Smooth muscle cell (in vitro differentiated cells): ENCODE measurements at regions not wholly inside any gene's neighbourhood (a gene's known extent, or its start where the extent isn't known, plus 50 kb on each side); places are given as distances from the start of the nearest gene placed in this dataset.

ENCODE experiments used
- DNase-seq: peaks from one replicate; lab custom pipeline; 2025; ENCODE audit not compliant: unreplicated experiment; lab: John Stamatoyannopoulos, UW
- H2AFZ ChIP-seq: fragments of 200-600 bp; sonication (generic); 2 replicates; pipeline ENCODE4 v1.6.0; 2016; ENCODE audit warnings: antibody characterized with exemption, low read depth, mild to moderate bottlenecking
- H3F3A ChIP-seq: fragments of 200-600 bp; sonication (generic); 2 replicates; pipeline ENCODE4 v1.6.0; 2017; ENCODE audit warnings: antibody characterized with exemption, low read depth
- H3K27ac ChIP-seq: fragments of 200-600 bp; sonication (generic); 2 replicates; pipeline ENCODE4 v1.5.1; 2016; ENCODE audit warnings: low read depth, mild to moderate bottlenecking
- H3K27me3 ChIP-seq: fragments of 200-600 bp; sonication (generic); 2 replicates; pipeline ENCODE4 v1.6.1; 2016; ENCODE audit warnings: low read depth, mild to moderate bottlenecking
- H3K36me3 ChIP-seq: fragments of 200-600 bp; sonication (generic); 2 replicates; pipeline ENCODE4 v1.5.1; 2016; ENCODE audit warnings: low read depth
- H3K4me1 ChIP-seq: fragments of 200-600 bp; sonication (generic); 2 replicates; pipeline ENCODE4 v1.5.1; 2016; ENCODE audit warnings: low read depth
- H3K4me2 ChIP-seq: fragments of 200-600 bp; sonication (generic); 2 replicates; pipeline ENCODE4 v1.6.0; 2016; ENCODE audit warnings: mild to moderate bottlenecking
- H3K4me3 ChIP-seq: fragments of 200-600 bp; sonication (generic); 2 replicates; pipeline ENCODE4 v1.5.1; 2016; ENCODE audit warnings: mild to moderate bottlenecking
- H3K79me2 ChIP-seq: fragments of 200-600 bp; sonication (generic); 2 replicates; pipeline ENCODE4 v1.6.0; 2016; ENCODE audit warnings: low read depth, mild to moderate bottlenecking
- H3K9ac ChIP-seq: fragments of 200-600 bp; sonication (generic); 2 replicates; pipeline ENCODE4 v1.6.0; 2016; ENCODE audit warnings: low read depth
- H3K9me3 ChIP-seq: fragments of 200-600 bp; sonication (generic); replicated peaks from 2 replicates; pipeline ENCODE4 v1.5.1; 2016; ENCODE audit warnings: low read depth
- H4K20me1 ChIP-seq: fragments of 200-600 bp; sonication (generic); 2 replicates; pipeline ENCODE4 v1.6.0; 2016; ENCODE audit warnings: low read depth
- CTCF ChIP-seq: fragments of 200-600 bp; sonication (generic); IDR thresholded peaks from 2 replicates; pipeline ENCODE4 v1.5.1; 2017; ENCODE audit warnings: borderline replicate concordance, mild to moderate bottlenecking, antibody characterized with exemption; ENCODE audit not compliant: insufficient read depth, poor library complexity, severe bottlenecking
- WGBS: methylation state at CpG from one replicate; pipeline ENCODE4 v1.1.7; 2016; ENCODE audit warnings: low lambda C conversion rate; 5-methylcytosine and 5-hydroxymethylcytosine counted together

GRCh38 chrX:109827772-109828171 lies 94.7 kb upstream of the ACSL4 start:
- WGBS = 71% methylated on average over 4 of the region's 4 CpGs
- no peak for DNase-seq
- Histone ChIP-seq H3K9me3 (no peaks in the 10 kb centered on the region), H3K4me1 (no peaks in the 10 kb centered on the region), H3K27ac (peak overlapping the region; percentile 71), H2AFZ (no peak overlapping the region), H3K79me2 (no peaks in the 10 kb centered on the region), H3K36me3 (no peaks in the 10 kb centered on the region), H3K27me3 (no peaks in the 10 kb centered on the region), H3K4me3 (no peak overlapping the region), H3F3A (no peaks in the 10 kb centered on the region), H3K9ac (no peak overlapping the region), H3K4me2 (no peak overlapping the region), H4K20me1 (no peaks in the 10 kb centered on the region)
- no peak for TF ChIP-seq CTCF

DNA sequence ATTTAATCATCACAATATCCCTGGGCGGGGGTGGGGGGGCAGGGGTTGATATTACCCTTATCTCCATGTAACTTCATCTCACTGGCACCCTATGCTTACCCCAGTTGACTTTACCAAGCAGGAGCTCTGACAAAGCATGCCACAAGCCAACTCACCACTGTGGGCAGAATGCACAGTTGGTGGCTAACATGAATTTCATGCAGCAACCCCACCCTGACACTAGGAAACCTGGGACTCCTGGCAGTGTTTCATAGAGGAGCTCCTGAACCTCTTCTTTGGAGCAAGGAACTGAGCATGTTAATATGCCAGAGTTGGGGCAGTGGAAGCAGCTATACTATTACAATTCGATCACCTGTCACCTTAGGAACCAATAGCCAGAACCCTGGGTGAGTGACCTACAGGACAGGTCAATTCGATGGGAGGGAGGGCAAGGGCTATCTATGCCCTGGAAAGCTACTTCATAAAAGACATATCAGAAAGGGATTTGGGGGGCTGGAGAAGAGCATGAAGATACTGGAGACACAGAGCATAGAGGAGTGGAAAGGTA lies 97.2 kb upstream of the ACSL4 start:
- H3K27ac ChIP-seq = no peak overlapping the region
- DNase-seq = no peak
- H3K27me3 ChIP-seq = no peaks in the 10 kb centered on the region
- H3K4me1 ChIP-seq = no peaks in the 10 kb centered on the region
- no peaks in the 10 kb centered on the region for H3K36me3 ChIP-seq
- H2AFZ ChIP-seq = no peak overlapping the region
- H3K4me2 ChIP-seq = no peak overlapping the region
- WGBS = 75% methylated on average over 3 of the region's 3 CpGs
- no peak overlapping the region for H3K4me3 ChIP-seq
- H4K20me1 ChIP-seq = no peaks in the 10 kb centered on the region
- no peaks in the 10 kb centered on the region for H3K79me2 ChIP-seq
- TF ChIP-seq CTCF = no peak
- H3K9me3 ChIP-seq = no peaks in the 10 kb centered on the region
- H3F3A ChIP-seq = no peaks in the 10 kb centered on the region
- H3K9ac ChIP-seq = no peak overlapping the region

GRCh38 chrX:109830704-109831206 lies 97.7 kb upstream of the ACSL4 start:
- Histone ChIP-seq H3K27me3 (no peaks in the 10 kb centered on the region), H3K4me1 (no peaks in the 10 kb centered on the region), H3K36me3 (no peaks in the 10 kb centered on the region), H4K20me1 (no peaks in the 10 kb centered on the region), H3F3A (no peaks in the 10 kb centered on the region), H3K4me2 (peak overlapping the region; percentile 40), H3K79me2 (no peaks in the 10 kb centered on the region), H3K27ac (peak overlapping the region; percentile 19), H3K9me3 (no peaks in the 10 kb centered on the region), H2AFZ (no peak overlapping the region), H3K9ac (no peak overlapping the region), H3K4me3 (no peak overlapping the region)
- DNase-seq = no peak
- TF ChIP-seq CTCF = no peak
- WGBS = 48% methylated on average over 3 of the region's 3 CpGs

DNA sequence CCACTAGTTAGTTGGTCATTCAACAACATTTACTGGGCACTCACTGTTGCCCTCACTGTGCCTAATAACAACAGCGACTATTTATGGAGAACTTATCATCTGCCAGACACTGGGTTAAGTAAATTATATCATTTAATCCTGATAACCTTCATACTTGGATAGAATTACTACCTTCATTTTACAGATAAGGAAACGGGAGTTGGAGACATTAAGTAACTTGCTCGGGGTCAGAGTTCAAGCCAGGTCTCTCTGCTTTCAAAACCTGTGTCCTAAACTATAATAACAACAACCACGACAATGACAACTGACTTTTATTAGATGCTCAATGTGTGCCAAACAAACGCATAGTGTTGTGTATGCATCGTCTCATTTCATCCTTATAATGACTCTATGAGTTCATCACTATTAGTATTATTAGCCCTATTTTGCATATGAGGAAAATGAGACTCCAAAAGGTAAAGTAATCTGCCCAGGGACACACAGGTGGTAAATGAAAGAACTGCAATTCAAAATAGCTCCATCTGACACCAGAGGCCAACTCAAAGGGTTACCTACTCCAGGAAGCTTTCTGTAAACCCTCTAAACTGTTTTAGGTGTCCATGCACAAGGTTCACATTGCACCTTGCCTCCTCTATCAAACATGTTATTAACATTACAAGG lies 98.4 kb upstream of the ACSL4 start:
- peak overlapping the region; percentile 19 for H3K27ac ChIP-seq
- no peak for DNase-seq
- H3K9ac ChIP-seq = no peak overlapping the region
- H3K27me3 ChIP-seq = no peaks in the 10 kb centered on the region
- H3K4me2 ChIP-seq = peak overlapping the region; percentile 40
- no peaks in the 10 kb centered on the region for H4K20me1 ChIP-seq
- WGBS = 74% methylated on average over 6 of the region's 6 CpGs
- no peaks in the 10 kb centered on the region for H3F3A ChIP-seq
- H3K36me3 ChIP-seq = no peaks in the 10 kb centered on the region
- no peak overlapping the region for H3K4me3 ChIP-seq
- no peaks in the 10 kb centered on the region for H3K9me3 ChIP-seq
- H2AFZ ChIP-seq = no peak overlapping the region
- no peaks in the 10 kb centered on the region for H3K4me1 ChIP-seq
- no peak for TF ChIP-seq CTCF
- H3K79me2 ChIP-seq = no peaks in the 10 kb centered on the region
